Activated naive CD8-positive, alpha-beta T cell treated with anti-CD3 and anti-CD28 coated beads for 36 hours (primary cell): ENCODE measurements at regions not wholly inside any gene's neighbourhood (a gene's known extent, or its start where the extent isn't known, plus 50 kb on each side); places are given as distances from the start of the nearest gene placed in this dataset.

Source experiments
- DNase-seq: peaks from one replicate; pipeline ENCODE4 v3.0.0; 2021
- H3K27ac Mint-ChIP-seq: one replicate; pipeline ENCODE4 v1.8.0; 2022; ENCODE audit warnings: mild to moderate bottlenecking, moderate library complexity, mixed read lengths
- H3K27me3 Mint-ChIP-seq: one replicate; pipeline ENCODE4 v1.8.0; 2022; ENCODE audit warnings: mild to moderate bottlenecking, mixed read lengths
- H3K36me3 Mint-ChIP-seq: one replicate; pipeline ENCODE4 v1.8.0; 2021; ENCODE audit warnings: mild to moderate bottlenecking, mixed read lengths
- H3K4me1 Mint-ChIP-seq: one replicate; pipeline ENCODE4 v1.8.0; 2021; ENCODE audit warnings: mixed read lengths
- H3K4me3 Mint-ChIP-seq: one replicate; pipeline ENCODE4 v1.8.0; 2022; ENCODE audit warnings: mild to moderate bottlenecking, moderate library complexity, mixed read lengths
- H3K9me3 Mint-ChIP-seq: one replicate; pipeline ENCODE4 v1.8.0; 2022; ENCODE audit warnings: mixed read lengths

- no peak for DNase-seq
- Mint-ChIP-seq H3K27ac (no peak overlapping the region), H3K4me3 (no peak overlapping the region), H3K9me3 (no peaks in the 10 kb centered on the region), H3K4me1 (peaks cover 27% of the 10 kb centered on the region), H3K27me3 (no peaks in the 10 kb centered on the region), H3K36me3 (no peaks in the 10 kb centered on the region)
Observed at GRCh38 chr5:133819977-133820471, 148.4 kb downstream of the C5orf15 start.

DNA sequence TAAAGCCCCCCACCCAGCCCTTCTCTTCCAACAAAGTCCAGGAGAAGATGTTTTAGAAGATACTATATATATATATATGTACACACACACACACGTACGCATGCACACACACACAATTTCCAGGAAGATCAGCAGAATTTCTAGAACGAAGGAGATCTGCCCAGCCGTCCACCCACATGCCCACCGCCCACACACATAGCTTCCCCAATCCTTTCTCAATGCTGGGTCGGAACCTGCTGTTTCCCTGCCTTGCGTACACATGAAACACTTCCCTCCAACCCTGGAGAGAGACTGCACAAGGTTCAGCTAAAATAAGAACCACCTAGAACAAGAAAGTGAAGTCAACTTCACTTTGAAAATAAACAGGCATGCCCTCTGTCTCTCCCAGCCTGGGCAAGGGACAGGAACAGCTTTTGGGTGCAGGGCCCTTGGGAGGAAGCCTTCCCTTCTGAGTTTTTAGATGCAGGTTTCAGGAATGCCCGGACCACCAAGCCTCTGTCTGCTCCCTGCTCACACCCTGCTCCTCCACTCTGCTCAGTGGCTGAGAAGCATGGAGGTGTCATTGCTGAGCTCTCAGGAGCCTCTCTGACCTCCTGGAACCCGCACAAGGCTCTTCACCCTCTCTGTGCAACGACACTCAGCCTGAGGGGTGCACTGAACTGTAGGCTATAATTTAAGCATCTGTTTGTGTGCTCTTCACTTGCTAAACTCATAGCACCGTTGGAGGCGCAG, 149.4 kb downstream of the C5orf15 start:
- no peaks in the 10 kb centered on the region for H3K9me3 Mint-ChIP-seq
- no peak overlapping the region for H3K27ac Mint-ChIP-seq
- no peaks in the 10 kb centered on the region for H3K36me3 Mint-ChIP-seq
- peaks cover 17% of the 10 kb centered on the region for H3K4me1 Mint-ChIP-seq
- no peak overlapping the region for H3K4me3 Mint-ChIP-seq
- DNase-seq: no peak
- peaks cover 6% of the 10 kb centered on the region for H3K27me3 Mint-ChIP-seq

DNA sequence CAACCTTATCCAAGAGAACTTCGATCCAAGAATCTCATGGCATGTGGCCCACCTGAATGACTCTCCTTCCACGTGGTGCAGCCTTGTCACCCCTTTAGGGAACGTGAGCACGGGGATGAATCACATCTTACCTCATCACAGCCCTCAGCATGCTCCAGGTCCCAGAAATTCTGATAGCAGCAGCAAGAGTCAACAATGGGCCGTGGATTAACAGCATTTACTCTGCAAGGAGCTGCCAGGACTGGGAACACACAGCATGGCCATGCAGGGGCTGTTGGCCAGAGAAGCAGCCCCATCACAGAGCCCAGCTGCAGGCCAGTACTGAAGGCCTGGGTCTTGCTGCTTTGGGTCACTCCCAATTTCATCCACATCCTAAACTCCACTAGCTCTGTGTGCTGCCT, 150.4 kb downstream of the C5orf15 start:
- Mint-ChIP-seq H3K4me1 (peaks cover 12% of the 10 kb centered on the region), H3K27ac (no peak overlapping the region), H3K9me3 (no peaks in the 10 kb centered on the region), H3K4me3 (no peak overlapping the region), H3K27me3 (peaks cover 10% of the 10 kb centered on the region), H3K36me3 (no peaks in the 10 kb centered on the region)
- DNase-seq: no peak

DNA sequence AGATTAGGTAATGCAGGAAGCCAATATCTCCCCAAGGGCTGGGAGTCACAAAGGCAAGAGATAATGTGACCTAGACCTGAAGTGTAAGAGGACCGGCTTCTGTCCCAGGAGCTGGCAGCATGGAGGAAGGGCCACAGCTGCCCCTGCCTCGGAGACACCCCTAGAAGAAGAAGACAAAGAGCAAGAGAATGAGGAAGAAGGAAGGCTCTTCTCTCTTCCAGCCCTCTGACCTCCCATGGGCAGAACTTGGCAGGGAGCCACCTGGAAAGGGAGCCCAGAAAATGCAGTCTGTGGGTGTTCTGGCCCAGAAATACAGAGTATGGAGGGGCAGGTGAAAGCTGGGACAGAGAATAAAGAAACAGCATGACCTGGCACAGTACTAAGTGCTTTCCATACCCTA, 151.0 kb downstream of the C5orf15 start:
- DNase-seq: no peak
- Mint-ChIP-seq H3K27ac (no peak overlapping the region), H3K4me3 (no peak overlapping the region), H3K36me3 (no peaks in the 10 kb centered on the region), H3K4me1 (peaks cover 7% of the 10 kb centered on the region), H3K9me3 (no peaks in the 10 kb centered on the region), H3K27me3 (peaks cover 10% of the 10 kb centered on the region)

- Mint-ChIP-seq H3K4me1 (peaks cover 7% of the 10 kb centered on the region), H3K4me3 (no peak overlapping the region), H3K36me3 (no peaks in the 10 kb centered on the region), H3K27ac (no peak overlapping the region), H3K9me3 (no peaks in the 10 kb centered on the region), H3K27me3 (peaks cover 10% of the 10 kb centered on the region)
- DNase-seq: no peak
Observed at GRCh38 chr5:133816791-133817190, 151.6 kb downstream of the C5orf15 start.

GRCh38 chr5:133814152-133814551, 154.3 kb downstream of the C5orf15 start:
- Mint-ChIP-seq H3K27me3 (peaks cover 10% of the 10 kb centered on the region), H3K36me3 (no peaks in the 10 kb centered on the region), H3K27ac (no peak overlapping the region), H3K4me3 (no peak overlapping the region), H3K9me3 (no peaks in the 10 kb centered on the region), H3K4me1 (no peaks in the 10 kb centered on the region)
- DNase-seq: no peak

- H3K4me3 Mint-ChIP-seq: no peak overlapping the region
- no peaks in the 10 kb centered on the region for H3K4me1 Mint-ChIP-seq
- no peaks in the 10 kb centered on the region for H3K36me3 Mint-ChIP-seq
- no peak overlapping the region for H3K27ac Mint-ChIP-seq
- peaks cover 10% of the 10 kb centered on the region for H3K27me3 Mint-ChIP-seq
- DNase-seq: no peak
- no peaks in the 10 kb centered on the region for H3K9me3 Mint-ChIP-seq
Observed at GRCh38 chr5:133811168-133811567, 157.3 kb downstream of the C5orf15 start.

DNA sequence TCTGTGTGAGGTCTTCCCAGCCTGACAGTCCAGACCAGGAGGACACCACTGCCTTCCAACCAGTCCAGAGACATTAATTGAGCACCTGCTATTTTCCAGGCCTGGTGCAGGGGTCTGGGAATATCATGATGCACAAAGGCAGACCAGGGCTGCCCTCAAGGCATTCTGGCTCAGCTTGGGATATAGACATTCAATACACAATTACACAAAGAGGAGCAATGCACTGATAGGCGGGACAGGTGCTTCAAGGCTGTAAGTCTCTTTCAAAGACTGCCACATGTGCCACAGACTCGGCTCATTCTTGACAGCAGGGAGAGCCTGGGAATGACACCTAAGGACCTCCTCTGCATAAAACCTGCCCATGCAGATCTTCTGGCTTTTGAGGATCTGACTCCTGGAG, 158.6 kb downstream of the C5orf15 start:
- Mint-ChIP-seq H3K36me3 (no peaks in the 10 kb centered on the region), H3K9me3 (no peaks in the 10 kb centered on the region), H3K27ac (no peak overlapping the region), H3K4me1 (no peaks in the 10 kb centered on the region), H3K4me3 (no peak overlapping the region), H3K27me3 (peaks cover 10% of the 10 kb centered on the region)
- no peak for DNase-seq

DNA sequence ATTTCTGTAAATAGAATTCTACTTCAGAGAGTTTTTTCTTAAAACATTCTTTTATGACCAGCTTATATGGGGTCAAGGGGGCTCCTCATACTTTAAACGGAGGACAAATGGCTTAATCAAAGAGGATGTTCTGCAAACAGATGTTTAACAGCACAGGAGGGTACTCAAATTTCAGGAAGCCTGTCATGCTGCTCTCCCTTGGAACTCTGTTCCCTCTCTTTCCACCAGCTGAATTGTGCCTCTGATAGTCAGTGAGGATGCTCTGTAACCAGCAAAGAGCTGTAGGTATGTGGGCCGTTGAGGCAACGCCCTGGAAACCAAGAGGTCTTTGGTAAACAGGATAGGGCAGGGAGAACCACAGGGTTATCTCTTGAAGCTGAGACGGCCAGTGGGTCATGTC, 161.1 kb downstream of the C5orf15 start:
- Mint-ChIP-seq H3K27me3 (no peaks in the 10 kb centered on the region), H3K36me3 (no peaks in the 10 kb centered on the region), H3K4me1 (no peaks in the 10 kb centered on the region), H3K4me3 (no peak overlapping the region), H3K27ac (no peak overlapping the region), H3K9me3 (no peaks in the 10 kb centered on the region)
- DNase-seq: no peak

- H3K27ac Mint-ChIP-seq: no peak overlapping the region
- no peak overlapping the region for H3K4me3 Mint-ChIP-seq
- DNase-seq: no peak
- H3K4me1 Mint-ChIP-seq: no peaks in the 10 kb centered on the region
- H3K36me3 Mint-ChIP-seq: no peaks in the 10 kb centered on the region
- H3K27me3 Mint-ChIP-seq: peaks cover 4% of the 10 kb centered on the region
- H3K9me3 Mint-ChIP-seq: no peaks in the 10 kb centered on the region
Observed at GRCh38 chr5:133806847-133807246, 161.6 kb downstream of the C5orf15 start.

DNA sequence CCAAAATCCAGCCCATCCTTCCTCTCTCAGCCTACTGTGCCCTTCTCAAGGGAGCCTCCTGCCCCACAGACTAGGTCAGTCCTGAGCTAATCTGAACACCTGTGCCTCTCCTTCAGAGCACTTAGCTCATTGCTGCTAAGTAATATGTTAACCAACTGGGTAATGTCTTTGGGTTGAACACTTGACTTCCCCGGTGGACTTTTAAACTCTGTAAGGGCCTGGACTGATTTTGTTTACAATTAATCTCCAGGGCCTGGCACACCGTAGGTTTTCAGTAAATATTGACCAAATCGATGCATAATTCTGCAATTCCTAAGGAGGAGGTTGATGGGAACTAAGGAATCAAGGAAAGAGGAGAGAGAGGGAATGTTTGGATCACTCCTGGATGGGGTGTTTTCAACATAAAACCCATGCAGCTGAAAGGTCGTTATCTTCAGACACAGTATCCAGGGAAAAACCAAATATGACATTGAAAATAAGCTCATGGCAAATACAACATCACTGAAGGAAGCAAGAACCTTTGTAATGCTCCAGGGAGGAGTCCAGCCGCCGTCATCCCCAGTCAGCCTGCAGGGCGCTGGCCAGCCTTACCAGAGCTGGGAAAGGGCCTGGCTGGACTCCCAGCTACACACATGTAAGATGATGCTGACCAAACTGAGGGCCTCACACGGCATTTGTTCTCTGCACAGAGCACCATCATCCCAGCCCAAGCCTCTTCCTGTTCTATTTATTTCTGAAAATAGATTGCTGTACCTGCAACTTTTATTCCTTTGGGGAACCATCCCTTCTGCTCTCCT, 166.3 kb downstream of the C5orf15 start:
- no peaks in the 10 kb centered on the region for H3K9me3 Mint-ChIP-seq
- no peak overlapping the region for H3K4me3 Mint-ChIP-seq
- no peak overlapping the region for H3K27ac Mint-ChIP-seq
- H3K36me3 Mint-ChIP-seq: no peaks in the 10 kb centered on the region
- no peaks in the 10 kb centered on the region for H3K4me1 Mint-ChIP-seq
- peaks cover 13% of the 10 kb centered on the region for H3K27me3 Mint-ChIP-seq
- no peak for DNase-seq

- DNase-seq: no peak
- peaks cover 13% of the 10 kb centered on the region for H3K27me3 Mint-ChIP-seq
- H3K36me3 Mint-ChIP-seq: no peaks in the 10 kb centered on the region
- no peaks in the 10 kb centered on the region for H3K4me1 Mint-ChIP-seq
- H3K27ac Mint-ChIP-seq: no peak overlapping the region
- no peak overlapping the region for H3K4me3 Mint-ChIP-seq
- H3K9me3 Mint-ChIP-seq: no peaks in the 10 kb centered on the region
Observed at GRCh38 chr5:133801431-133801830, 167.0 kb downstream of the C5orf15 start.

- Mint-ChIP-seq H3K27me3 (peaks cover 13% of the 10 kb centered on the region), H3K36me3 (no peaks in the 10 kb centered on the region), H3K4me3 (no peak overlapping the region), H3K4me1 (no peaks in the 10 kb centered on the region), H3K9me3 (no peaks in the 10 kb centered on the region), H3K27ac (no peak overlapping the region)
- no peak for DNase-seq
Observed at GRCh38 chr5:133799571-133800237, 168.7 kb downstream of the C5orf15 start.

- no peak overlapping the region for H3K4me3 Mint-ChIP-seq
- no peaks in the 10 kb centered on the region for H3K4me1 Mint-ChIP-seq
- H3K36me3 Mint-ChIP-seq: no peaks in the 10 kb centered on the region
- H3K27ac Mint-ChIP-seq: no peak overlapping the region
- H3K27me3 Mint-ChIP-seq: peaks cover 13% of the 10 kb centered on the region
- DNase-seq: no peak
- no peaks in the 10 kb centered on the region for H3K9me3 Mint-ChIP-seq
Observed at GRCh38 chr5:133797167-133797566, 171.3 kb downstream of the C5orf15 start.

- no peak overlapping the region for H3K27ac Mint-ChIP-seq
- no peaks in the 10 kb centered on the region for H3K4me1 Mint-ChIP-seq
- no peaks in the 10 kb centered on the region for H3K36me3 Mint-ChIP-seq
- peaks cover 7% of the 10 kb centered on the region for H3K27me3 Mint-ChIP-seq
- no peak overlapping the region for H3K4me3 Mint-ChIP-seq
- DNase-seq: no peak
- no peaks in the 10 kb centered on the region for H3K9me3 Mint-ChIP-seq
Observed at GRCh38 chr5:133796186-133796585, 172.2 kb downstream of the C5orf15 start.
